ENCODE measurements at regions not wholly inside any gene's neighbourhood (a gene's known extent, or its start where the extent isn't known, plus 50 kb on each side); places are given as distances from the start of the nearest gene placed in this dataset.

DNA sequence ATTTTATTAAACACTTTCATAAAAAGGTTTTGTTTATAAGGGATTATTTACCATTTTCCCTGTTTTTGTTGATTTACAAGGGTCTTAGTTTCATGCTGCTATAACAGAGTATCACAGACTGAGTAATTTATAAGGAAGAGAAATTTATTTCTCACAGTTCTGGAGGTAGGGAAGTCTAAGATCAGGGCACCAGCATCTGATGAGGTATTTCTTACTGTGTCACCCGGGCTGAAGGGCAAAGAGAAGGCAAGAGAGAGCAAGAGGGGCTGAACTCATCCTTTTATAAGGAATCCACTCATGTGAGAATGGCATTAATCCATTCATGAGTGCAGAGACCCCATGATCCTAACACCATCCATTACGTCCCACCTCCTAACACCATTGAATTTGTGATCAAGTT lies 160.0 kb upstream of the SLC39A10 start:
- TF ChIP-seq POLR2A (IDR thresholded peaks at IDR 0.05) (no peak), CTCF (IDR thresholded peaks at IDR 0.05 in 8 of 11, conservative IDR thresholded peaks at IDR 0.05 in 3 of 11) (no peak)

All from spleen (tissue), 7 donors.